Stomach (tissue), 4 donors: ENCODE measurements at regions not wholly inside any gene's neighbourhood (a gene's known extent, or its start where the extent isn't known, plus 50 kb on each side); places are given as distances from the start of the nearest gene placed in this dataset.

Experiments used
- POLR2A ChIP-seq, 4 donors: fragments of 450-650 bp; IDR thresholded peaks; one replicate each; pipeline ENCODE4 v1.6.1; 2016; ENCODE audit warnings: antibody characterized with exemption in 4 of 4, control low read depth in 2 of 4, mild to moderate bottlenecking in 1 of 4, moderate library complexity in 1 of 4
- TF ChIP-seq, protein P1 (sequence below), 7 experiments: fragments of 450-650 bp in 4 of 7; fragments of 200-600 bp in 3 of 7; sonication (generic) in 3 of 7; IDR thresholded peaks; one replicate each; pipeline ENCODE4 v1.5.1; 2016 to 2019; ENCODE audit warnings: antibody characterized with exemption in 7 of 7, control low read depth in 2 of 7, mild to moderate bottlenecking in 1 of 7

DNA sequence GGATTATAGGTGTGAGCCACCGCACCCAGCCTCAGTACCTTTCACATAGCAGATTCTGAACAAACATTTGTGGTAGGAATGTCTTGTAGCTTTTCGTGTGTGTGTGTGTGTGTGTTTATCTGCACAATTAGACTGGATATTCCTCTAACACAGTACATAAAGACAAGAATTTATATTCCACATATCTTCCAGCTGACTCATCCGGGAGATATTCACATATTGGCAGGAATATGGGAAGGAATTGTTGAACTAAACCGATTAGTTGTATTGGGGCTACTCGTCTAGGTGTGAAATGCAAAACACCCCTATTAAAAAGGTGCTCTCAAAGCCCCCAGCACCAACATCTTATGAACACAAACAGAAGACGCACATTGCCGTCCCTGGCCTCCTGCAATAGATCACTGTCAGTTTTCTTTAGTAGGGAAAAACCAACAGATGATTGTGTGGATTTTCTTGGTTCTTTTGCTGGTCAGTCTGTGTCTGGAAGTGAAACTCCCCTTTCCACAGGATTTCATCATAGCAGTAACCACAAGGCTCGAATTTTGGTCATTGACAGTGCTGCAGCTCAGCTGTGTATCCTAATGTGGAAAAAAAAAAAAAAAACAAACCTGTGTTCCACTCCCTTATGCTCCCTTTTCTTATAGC, 208.5 kb upstream of the ACVR2A start:
- no peak for TF ChIP-seq POLR2A (IDR thresholded peaks at IDR 0.05)
- TF ChIP-seq, protein P1, sequence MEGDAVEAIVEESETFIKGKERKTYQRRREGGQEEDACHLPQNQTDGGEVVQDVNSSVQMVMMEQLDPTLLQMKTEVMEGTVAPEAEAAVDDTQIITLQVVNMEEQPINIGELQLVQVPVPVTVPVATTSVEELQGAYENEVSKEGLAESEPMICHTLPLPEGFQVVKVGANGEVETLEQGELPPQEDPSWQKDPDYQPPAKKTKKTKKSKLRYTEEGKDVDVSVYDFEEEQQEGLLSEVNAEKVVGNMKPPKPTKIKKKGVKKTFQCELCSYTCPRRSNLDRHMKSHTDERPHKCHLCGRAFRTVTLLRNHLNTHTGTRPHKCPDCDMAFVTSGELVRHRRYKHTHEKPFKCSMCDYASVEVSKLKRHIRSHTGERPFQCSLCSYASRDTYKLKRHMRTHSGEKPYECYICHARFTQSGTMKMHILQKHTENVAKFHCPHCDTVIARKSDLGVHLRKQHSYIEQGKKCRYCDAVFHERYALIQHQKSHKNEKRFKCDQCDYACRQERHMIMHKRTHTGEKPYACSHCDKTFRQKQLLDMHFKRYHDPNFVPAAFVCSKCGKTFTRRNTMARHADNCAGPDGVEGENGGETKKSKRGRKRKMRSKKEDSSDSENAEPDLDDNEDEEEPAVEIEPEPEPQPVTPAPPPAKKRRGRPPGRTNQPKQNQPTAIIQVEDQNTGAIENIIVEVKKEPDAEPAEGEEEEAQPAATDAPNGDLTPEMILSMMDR (IDR thresholded peaks at IDR 0.05): no peak
